Heart right ventricle (tissue), 16 donors: ENCODE measurements at regions not wholly inside any gene's neighbourhood (a gene's known extent, or its start where the extent isn't known, plus 50 kb on each side); places are given as distances from the start of the nearest gene placed in this dataset.
"Not testable (repeated sequence)": the region's sequence is repeated elsewhere in the genome, so short reads cannot be mapped to it uniquely, and the experiment has no call there.

Experiments
- ATAC-seq, 8 donors: fragments of 200-7000 bp; cut with Tn5 transposase; one replicate each; pipeline ENCODE4 v1.9.1; 2020; ENCODE audit warnings: mild to moderate bottlenecking in 8 of 8, moderate library complexity in 8 of 8, moderate number of reproducible peaks in 1 of 8
- DNase-seq, 2 donors: peaks; one replicate each; pipeline ENCODE4 v3.0.0-alpha.2; 2020
- H3K27ac ChIP-seq, 10 donors: fragments of 200-600 bp; sonication (generic) in 2 of 10; one replicate each; pipeline versions ENCODE4 v1.5.0 to v1.8.0; 2020 to 2022; ENCODE audit warnings: mild to moderate bottlenecking in 3 of 10
- H3K27me3 ChIP-seq, 7 donors: fragments of 200-600 bp; one replicate each; pipeline ENCODE4 v1.8.0; 2021 to 2022; ENCODE audit warnings: mild to moderate bottlenecking in 2 of 7
- H3K36me3 ChIP-seq, 9 donors: fragments of 200-600 bp; sonication (generic) in 1 of 9; one replicate each; pipeline versions ENCODE4 v1.5.0 to v1.8.0; 2020 to 2022; ENCODE audit warnings: mild to moderate bottlenecking in 2 of 9
- H3K4me1 ChIP-seq, 9 donors: fragments of 200-600 bp; sonication (generic) in 1 of 9; one replicate each; pipeline versions ENCODE4 v1.5.0 to v1.8.0; 2020 to 2022; ENCODE audit warnings: mild to moderate bottlenecking in 4 of 9
- H3K4me3 ChIP-seq, 10 donors: fragments of 200-600 bp; sonication (generic) in 2 of 10; one replicate each; pipeline versions ENCODE4 v1.5.0 to v1.8.0; 2020 to 2022; ENCODE audit warnings: mild to moderate bottlenecking in 7 of 10, moderate library complexity in 2 of 10
- H3K9me3 ChIP-seq, 11 donors: fragments of 200-600 bp in 10 of 11; sonication (generic) in 2 of 11; one replicate each; pipeline versions ENCODE4 v1.5.0 to v1.8.0; 2013 to 2022; ENCODE audit warnings: mild to moderate bottlenecking in 2 of 11, control low read depth in 1 of 11, moderate library complexity in 1 of 11
- CTCF ChIP-seq, 9 donors: fragments of 200-600 bp; sonication (generic) in 2 of 9; IDR thresholded peaks; one replicate each; pipeline versions ENCODE4 v1.5.0 to v1.8.0; 2021 to 2022; ENCODE audit warnings: antibody characterized with exemption in 9 of 9, mild to moderate bottlenecking in 5 of 9, moderate library complexity in 1 of 9
- WGBS, 2 donors: extraction: QIAGEN DNeasy Blood & Tissue Kit; methylation state at CpG; one replicate each; pipeline ENCODE4 v1.1.7; 2013; ENCODE audit warnings: inconsistent platforms in 1 of 2; 5-methylcytosine and 5-hydroxymethylcytosine counted together
- intact Hi-C, 10 donors: fragments of 100-400 bp; cut with DNase I; formaldehyde crosslinking; loops; one replicate each; pipeline versions ENCODE4 v1.11.1 to v1.14.2; 2022
- donor health status: Arrhythmogenic right ventricular cardiomyopathy.
- donor health status: ischemic (EF 13 %, LVEDD 7.1; RV severe dilation, severe dysfunction).
- donor health status: healthy with polysubstance abuse.
- donor health status: DM: no; HTN: yes; CAD: no.
- donor health status: DM: no; HTN: no; CAD: no.
- donor health status: ischemic (EF 25% LVEDD 6.9; RV normal size, moderate dysfunction).
- donor health status: ischemic (EF 25% LVEDD 5.7; RV mildly dilated, moderate dysfunction).
- donor health status: healthy.
- donor health status: DM: yes; HTN: yes; CAD: no.
- donor health status: Ischemic cardiomyopathy.
- donor health status: ischemic (EF 35%, LVEDD 5.7; RV mildly dilated, moderate dysfunction).
- donor health status: nonischemic (EF 11% LVEDD 7.7; RV severe dilation, severe dysfunction).
- donor health status: DM: yes; HTN: yes; CAD: no.
- donor health status: PGD.
- donor health status: ischemic (EF 29% LVEDD 5.4; RV normal size, mild dysfunction).
- donor health status: nonischemic (EF 23%, LVEDD 6.1; RV moderate dilation, normal function).

DNA sequence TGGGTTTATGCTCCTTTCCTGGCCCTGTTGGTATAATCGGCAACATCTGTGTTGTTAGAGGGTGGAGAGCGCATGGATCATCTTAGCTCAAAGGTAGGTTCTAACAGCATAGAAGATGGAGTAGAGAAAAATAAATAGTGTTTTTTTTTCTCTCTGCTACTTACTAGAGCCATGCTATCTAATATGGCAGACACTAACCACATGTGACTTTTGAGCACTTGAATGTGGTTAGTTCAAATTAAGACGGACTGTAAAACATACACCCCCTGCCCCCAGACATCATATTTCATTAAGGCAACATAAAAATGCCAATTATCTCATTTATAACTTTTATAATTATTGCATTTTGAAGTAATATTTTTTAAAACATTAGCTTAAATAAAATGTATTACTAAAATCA is 525.1 kb downstream of the KIF20B start:
- no peak for TF ChIP-seq CTCF (IDR thresholded peaks at IDR 0.05)
- Histone ChIP-seq H3K9me3 (peaks cover 0 to 5% (median 0%) of the 10 kb centered on the region in 11 donors), H3K36me3 (no peaks in the 10 kb centered on the region), H3K4me3 (no peak overlapping the region), H3K27ac (no peak overlapping the region), H3K27me3 (no peaks in the 10 kb centered on the region), H3K4me1 (no peaks in the 10 kb centered on the region)
- no peak for ATAC-seq
- 89 to 91% methylated on average over 3 of the region's 3 CpGs for WGBS, 2 donors
- DNase-seq, result no peak
- intact Hi-C loops, result no loop called here

DNA sequence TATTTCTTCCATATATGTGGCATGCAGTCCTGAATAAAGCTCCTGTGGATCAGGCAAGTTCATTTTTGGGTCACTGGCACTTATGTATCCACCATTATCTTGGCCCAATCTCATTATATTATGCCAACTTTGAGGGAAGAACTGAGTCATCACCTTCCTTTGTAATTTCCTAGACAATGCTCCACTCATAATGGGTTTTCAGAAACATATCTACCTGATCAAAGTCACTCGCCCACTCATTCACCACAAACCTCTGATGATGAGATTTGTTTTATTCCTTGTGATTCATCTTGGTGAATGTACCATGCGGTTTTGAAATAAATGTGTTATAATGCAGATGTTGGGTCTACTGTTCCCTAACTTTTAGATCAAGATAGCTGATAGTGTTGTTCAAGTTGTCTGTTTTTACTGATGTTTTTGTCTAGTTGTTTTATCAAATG is 525.8 kb downstream of the KIF20B start:
- no peak for ATAC-seq
- 78 to 80% methylated on average over 2 of the region's 2 CpGs for WGBS, 2 donors

DNA sequence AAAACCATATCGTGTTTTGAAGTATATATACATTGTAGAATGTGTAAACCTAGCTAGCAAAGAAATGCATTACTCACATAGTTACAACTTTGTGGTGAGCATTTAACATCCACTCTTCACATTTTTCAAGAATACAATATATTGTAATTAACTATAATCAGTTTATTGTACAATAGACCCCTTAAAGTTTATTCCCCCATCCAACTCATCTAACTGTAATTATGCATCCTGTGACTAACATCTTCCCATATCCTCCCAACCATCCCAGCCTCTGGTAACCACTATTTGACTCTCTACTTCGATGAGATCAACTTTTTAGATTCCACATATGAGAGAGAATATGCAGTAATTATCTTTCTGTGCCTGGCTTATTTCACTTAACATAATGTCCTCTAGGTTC is 526.4 kb downstream of the KIF20B start:
- WGBS, 2 donors, result 72 to 74% methylated on average over 2 of the region's 2 CpGs
- H3K4me3 ChIP-seq, result no peak overlapping the region
- ATAC-seq, result no peak
- no peaks in the 10 kb centered on the region for H3K4me1 ChIP-seq
- no peak for DNase-seq
- intact Hi-C loops, result no loop called here
- no peaks in the 10 kb centered on the region for H3K36me3 ChIP-seq
- no peak overlapping the region for H3K27ac ChIP-seq
- no peaks in the 10 kb centered on the region for H3K27me3 ChIP-seq
- no peak for TF ChIP-seq CTCF (IDR thresholded peaks at IDR 0.05)
- H3K9me3 ChIP-seq, result peaks cover 0 to 10% (median 0%) of the 10 kb centered on the region in 11 donors

More for the DNA sequence above, 525.8 kb downstream of the KIF20B start:
- peaks cover 0 to 5% (median 0%) of the 10 kb centered on the region in 11 donors for H3K9me3 ChIP-seq
- no peak for TF ChIP-seq CTCF (IDR thresholded peaks at IDR 0.05)
- no peak overlapping the region for H3K27ac ChIP-seq
- H3K27me3 ChIP-seq, result no peaks in the 10 kb centered on the region
- no peaks in the 10 kb centered on the region for H3K4me1 ChIP-seq
- no peak overlapping the region for H3K4me3 ChIP-seq
- DNase-seq, result no peak
- no peaks in the 10 kb centered on the region for H3K36me3 ChIP-seq
- intact Hi-C loops, result no loop called here

GRCh38 chr10:90229486-90229885 is 528.1 kb downstream of the KIF20B start:
- 88 to 90% methylated on average over 2 of the region's 2 CpGs for WGBS, 2 donors
- TF ChIP-seq CTCF (IDR thresholded peaks at IDR 0.05), result no peak
- no peak for DNase-seq
- Histone ChIP-seq H3K4me3 (no peak overlapping the region), H3K4me1 (no peaks in the 10 kb centered on the region), H3K27me3 (no peaks in the 10 kb centered on the region), H3K9me3 (peaks cover 0 to 25% (median 0%) of the 10 kb centered on the region in 11 donors), H3K36me3 (no peaks in the 10 kb centered on the region), H3K27ac (no peak overlapping the region)
- no peak for ATAC-seq
- intact Hi-C loops, result no loop called here

DNA sequence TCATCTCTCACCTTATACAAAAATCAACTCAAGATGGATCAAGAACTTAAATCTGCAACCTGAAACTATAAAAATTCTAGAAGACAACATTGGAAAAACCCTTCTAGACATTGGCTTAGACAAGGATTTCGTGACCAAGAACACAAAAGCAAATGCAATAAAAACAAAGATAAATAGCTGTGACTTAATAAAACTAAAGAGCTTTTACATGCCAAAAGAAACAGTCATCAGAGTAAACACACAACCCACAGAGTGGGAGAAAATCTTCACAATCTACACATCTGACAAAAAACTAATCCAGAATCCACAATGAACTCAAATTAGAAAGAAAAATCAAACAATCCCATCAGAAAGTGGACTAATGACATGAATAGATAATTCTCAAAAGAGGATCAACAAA is 532.4 kb downstream of the KIF20B start:
- H3K27me3 ChIP-seq, result not testable (repeated sequence)
- WGBS, 2 donors, result 49 to 51% methylated on average over 1 of the region's 1 CpG

More for the DNA sequence above, 532.4 kb downstream of the KIF20B start:
- H3K4me1 ChIP-seq, DNase-seq, H3K4me3 ChIP-seq, intact Hi-C loops, ATAC-seq, H3K27ac ChIP-seq, H3K36me3 ChIP-seq: not testable (repeated sequence)
- H3K9me3 ChIP-seq, result peaks cover 0 to 39% (median 0%) of the 10 kb centered on the region in 11 donors
